ENCODE measurements at regions not wholly inside any gene's neighbourhood (a gene's known extent, or its start where the extent isn't known, plus 50 kb on each side); places are given as distances from the start of the nearest gene placed in this dataset.
"Not testable (repeated sequence)": the region's sequence is repeated elsewhere in the genome, so short reads cannot be mapped to it uniquely, and the experiment has no call there.

DNA sequence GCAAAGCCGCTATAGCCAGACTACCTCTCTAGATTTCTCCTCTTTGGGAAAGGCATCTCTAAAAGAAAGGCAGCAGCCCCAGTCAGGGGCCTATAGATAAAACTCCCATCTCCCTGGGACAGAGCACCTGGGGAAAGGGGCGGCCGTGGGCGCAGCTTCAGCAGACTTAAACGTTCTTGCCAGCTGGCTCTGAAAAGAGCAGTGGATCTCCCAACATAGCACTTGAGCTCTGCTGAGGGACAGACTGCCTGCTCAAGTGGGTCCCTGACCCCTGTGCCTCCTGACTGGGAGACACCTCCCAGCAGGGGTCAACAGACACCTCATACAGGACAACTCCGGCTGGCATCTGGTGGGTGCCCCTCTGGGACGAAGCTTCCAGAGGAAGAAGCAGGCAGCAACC, 276.5 kb downstream of the CD109 start:
- not testable (repeated sequence) for TF ChIP-seq POLR2A, CTCF (IDR thresholded peaks at IDR 0.05)
